Dedifferentiated amniotic fluid mesenchymal stem cell (primary cell): ENCODE measurements at regions not wholly inside any gene's neighbourhood (a gene's known extent, or its start where the extent isn't known, plus 50 kb on each side); places are given as distances from the start of the nearest gene placed in this dataset.

Source experiments
- DNase-seq: peaks from one replicate; pipeline ENCODE4 v3.0.0-alpha.2; 2016; ENCODE audit errors: extremely low spot score

GRCh38 chr15:58235961-58236360 is 97.8 kb downstream of the AQP9 start:
- no peak for DNase-seq

- DNase-seq: no peak
Observed at GRCh38 chr15:58240191-58240932, 102.2 kb downstream of the AQP9 start.

- DNase-seq: no peak
Observed at GRCh38 chr15:58241872-58242271, 103.7 kb downstream of the AQP9 start.

GRCh38 chr15:58243070-58243469 is 104.9 kb downstream of the AQP9 start:
- DNase-seq: no peak

- DNase-seq: no peak
Observed at GRCh38 chr15:58244536-58244935, 106.4 kb downstream of the AQP9 start.

GRCh38 chr15:58246041-58246440 is 107.9 kb downstream of the AQP9 start:
- no peak for DNase-seq

GRCh38 chr15:58247855-58248842 is 110.0 kb downstream of the AQP9 start:
- DNase-seq: no peak

- DNase-seq: no peak
Observed at GRCh38 chr15:58249646-58250312, 111.6 kb downstream of the AQP9 start.

- no peak for DNase-seq
Observed at GRCh38 chr15:58252586-58253323, 114.6 kb downstream of the AQP9 start.

- no peak for DNase-seq
Observed at GRCh38 chr15:58257776-58258325, 119.7 kb downstream of the AQP9 start.

- no peak for DNase-seq
Observed at GRCh38 chr15:58258501-58259292, 120.5 kb downstream of the AQP9 start.

- DNase-seq: no peak
Observed at GRCh38 chr15:58260205-58260724, 122.1 kb downstream of the AQP9 start.

GRCh38 chr15:58260725-58261267 is 122.6 kb downstream of the AQP9 start:
- no peak for DNase-seq

- no peak for DNase-seq
Observed at GRCh38 chr15:58261368-58261767, 123.2 kb downstream of the AQP9 start.

GRCh38 chr15:58264053-58264971 is 126.1 kb downstream of the AQP9 start:
- DNase-seq: no peak

GRCh38 chr15:58267051-58267450 is 128.9 kb downstream of the AQP9 start:
- no peak for DNase-seq

- no peak for DNase-seq
Observed at GRCh38 chr15:58268746-58269267, 130.6 kb downstream of the AQP9 start.
